ENCODE measurements at regions not wholly inside any gene's neighbourhood (a gene's known extent, or its start where the extent isn't known, plus 50 kb on each side); places are given as distances from the start of the nearest gene placed in this dataset.

- Histone ChIP-seq H4K20me1 (replicated peaks in 1 of 2; ENCODE audit: control insufficient read depth in 1 of 2, insufficient read depth in 2 of 2, low read length in 2 of 2) (no peaks in the 10 kb centered on the region), H3K18ac (ENCODE audit: extremely low read depth, low read length) (no peak overlapping the region), H3K14ac (ENCODE audit: insufficient read length) (no peak overlapping the region), H3K4me2 (ENCODE audit: insufficient read depth in 1 of 2, low read depth in 2 of 2, low read length in 2 of 2) (no peak overlapping the region), H3K4me1 (replicated peaks in 1 of 4; ENCODE audit: control insufficient read depth in 3 of 4, insufficient read depth in 4 of 4, low read length in 3 of 4) (peaks cover 0 to 7% (median 3%) of the 10 kb centered on the region in 4 experiments; a peak in 3 of 7 replicates), H3K56ac (replicated peaks; ENCODE audit: insufficient read length, low read depth, low read length) (no peak overlapping the region), H2BK20ac (ENCODE audit: low read length) (no peak overlapping the region), H2BK5ac (ENCODE audit: low read depth, low read length) (no peak overlapping the region), H4K8ac (ENCODE audit: extremely low read depth, insufficient read depth, low read length) (no peak overlapping the region), H4K5ac (ENCODE audit: insufficient read length, low read depth, low read length) (no peak overlapping the region), H3K36me3 (ENCODE audit: control insufficient read depth in 2 of 4, insufficient read depth in 4 of 4, low read length in 3 of 4) (no peaks in the 10 kb centered on the region), H3K4me3 (ENCODE audit: extremely low read depth in 1 of 4, insufficient read depth in 2 of 4, low read depth in 3 of 4, low read length in 4 of 4) (no peak overlapping the region), H3K9me3 (ENCODE audit: insufficient read depth in 2 of 2, low read depth in 1 of 2, low read length in 1 of 2) (no peaks in the 10 kb centered on the region), H4K91ac (replicated peaks; ENCODE audit: insufficient read length, low read length) (no peak overlapping the region), H2AK5ac (ENCODE audit: low read depth, low read length) (no peak overlapping the region), H3K27me3 (replicated peaks in 1 of 4; ENCODE audit: control insufficient read depth in 3 of 4, extremely low read depth in 1 of 4, insufficient read depth in 3 of 4, low read length in 3 of 4) (no peaks in the 10 kb centered on the region), H3K79me1 (ENCODE audit: low read depth, low read length) (no peaks in the 10 kb centered on the region), H2BK12ac (ENCODE audit: low read depth, low read length) (no peak overlapping the region), H3K79me2 (ENCODE audit: control insufficient read depth in 1 of 2, insufficient read depth in 2 of 2, low read length in 2 of 2) (no peaks in the 10 kb centered on the region), H3K27ac (ENCODE audit: low read depth, low read length) (no peak overlapping the region), H2AFZ (ENCODE audit: low read length) (no peak overlapping the region), H2BK15ac (ENCODE audit: low read length) (no peak overlapping the region), H3K23me2 (ENCODE audit: low read depth, low read length) (no peaks in the 10 kb centered on the region), H2BK120ac (replicated peaks; ENCODE audit: low read depth, low read length) (no peak overlapping the region), H3K4ac (replicated peaks; ENCODE audit: insufficient read length, low read depth, low read length) (no peak overlapping the region), H3K9ac (replicated peaks in 1 of 4; ENCODE audit: extremely low read depth in 1 of 4, low read depth in 3 of 4, low read length in 3 of 4) (no peak overlapping the region), H3K23ac (ENCODE audit: insufficient read length) (no peak overlapping the region)
- 93% methylated on average over 5 of the region's 5 CpGs; no CpG with 5 or more reads in 1 of the 2 experiments for WGBS, 2 experiments (ENCODE audit: extremely low coverage in 1 of 2, insufficient coverage in 1 of 2, insufficient read length in 1 of 2, insufficient replicate concordance in 2 of 2, low coverage in 1 of 2, low lambda C conversion rate in 2 of 2, missing lambda C conversion rate in 1 of 2)
- FAIRE-seq: no peak
- POLR2A ChIA-PET (ENCODE audit: partially characterized antibody): no interaction called here
- no peak for DNase-seq (ENCODE audit: low read depth in 1 of 2, low spot score in 2 of 2)
- CTCF ChIA-PET (ENCODE audit: partially characterized antibody): no interaction called here
- no peak for TF ChIP-seq CTCF (IDR thresholded peaks at IDR 0.05; ENCODE audit: control extremely low read depth in 1 of 3, insufficient read depth in 1 of 3, low read depth in 1 of 3, low read length in 3 of 3)
- TF ChIP-seq PHF8 (conservative IDR thresholded peaks at IDR 0.05; ENCODE audit: low read depth, low read length): no peak
- no peak for TF ChIP-seq SP1 (IDR thresholded peaks at IDR 0.05; ENCODE audit: low read depth, low read length)
- no peak for TF ChIP-seq JUND (IDR thresholded peaks at IDR 0.05; ENCODE audit: low read length)
- no peak for TF ChIP-seq ZNF274 (IDR thresholded peaks at IDR 0.05; ENCODE audit: borderline replicate concordance, extremely low read depth, low read length)
- no peak for TF ChIP-seq POU5F1 (IDR thresholded peaks at IDR 0.05; ENCODE audit: low read depth, low read length)
- TF ChIP-seq CBX5 (IDR thresholded peaks at IDR 0.05; ENCODE audit: low read depth, low read length): no peak
- TF ChIP-seq ATF2 (IDR thresholded peaks at IDR 0.05; ENCODE audit: low read length): no peak
- no peak for TF ChIP-seq CTBP2 (IDR thresholded peaks at IDR 0.05; ENCODE audit: borderline replicate concordance, insufficient read depth, insufficient read length, low read length)
- no peak for TF ChIP-seq TAF7 (optimal IDR thresholded peaks at IDR 0.05; ENCODE audit: borderline replicate concordance, low read depth, low read length)
Observed at GRCh38 chr21:25513810-25514209, 93.5 kb downstream of the MRPL39 start.
